NCI-H2107 treated with DMSO at 0.1 percent for 48 hours (cell line): ENCODE measurements at regions not wholly inside any gene's neighbourhood (a gene's known extent, or its start where the extent isn't known, plus 50 kb on each side); places are given as distances from the start of the nearest gene placed in this dataset.

ENCODE experiments used
- DNase-seq: peaks from one replicate; lab custom pipeline; 2025; ENCODE audit not compliant: unreplicated experiment; lab: John Stamatoyannopoulos, UW

GRCh38 chr1:208757846-208758245, 513.7 kb upstream of the PLXNA2 start:
- no peak for DNase-seq

- no peak for DNase-seq
These were observed 515.1 kb upstream of the PLXNA2 start for GRCh38 chr1:208759255-208759654.

GRCh38 chr1:208763971-208764370, 519.8 kb upstream of the PLXNA2 start:
- DNase-seq = no peak

- no peak for DNase-seq
These were observed 522.6 kb upstream of the PLXNA2 start for GRCh38 chr1:208766832-208767231.

GRCh38 chr1:208767816-208768215, 523.6 kb upstream of the PLXNA2 start:
- DNase-seq = no peak

GRCh38 chr1:208772891-208773290, 528.7 kb upstream of the PLXNA2 start:
- DNase-seq = peak; percentile 28

GRCh38 chr1:208775841-208776240, 531.7 kb upstream of the PLXNA2 start:
- DNase-seq = no peak

- DNase-seq = no peak
These were observed 534.2 kb upstream of the PLXNA2 start for GRCh38 chr1:208778417-208778816.

- DNase-seq = peak; percentile 99
These were observed 537.3 kb upstream of the PLXNA2 start for GRCh38 chr1:208781391-208782045.

- DNase-seq = peak; percentile 73
These were observed 538.0 kb upstream of the PLXNA2 start for GRCh38 chr1:208782186-208782585.

GRCh38 chr1:208785629-208786028, 541.4 kb upstream of the PLXNA2 start:
- no peak for DNase-seq

- no peak for DNase-seq
These were observed 543.0 kb upstream of the PLXNA2 start for GRCh38 chr1:208787219-208787618.

- DNase-seq = no peak
These were observed 543.9 kb upstream of the PLXNA2 start for GRCh38 chr1:208788013-208788540.

- no peak for DNase-seq
These were observed 547.3 kb upstream of the PLXNA2 start for GRCh38 chr1:208791456-208791855.

GRCh38 chr1:208793861-208794345, 549.7 kb upstream of the PLXNA2 start:
- DNase-seq = no peak

- DNase-seq = no peak
These were observed 555.0 kb upstream of the PLXNA2 start for GRCh38 chr1:208799186-208799585.

- DNase-seq = peak; percentile 92
These were observed 559.0 kb upstream of the PLXNA2 start for GRCh38 chr1:208803011-208803811.

- DNase-seq = no peak
These were observed 563.4 kb upstream of the PLXNA2 start for GRCh38 chr1:208807446-208808127.

- DNase-seq = no peak
These were observed 564.1 kb upstream of the PLXNA2 start for GRCh38 chr1:208808301-208808700.

- no peak for DNase-seq
These were observed 565.7 kb upstream of the PLXNA2 start for GRCh38 chr1:208809876-208810275.

- no peak for DNase-seq
These were observed 574.7 kb upstream of the PLXNA2 start for GRCh38 chr1:208818770-208819445.
